ENCODE measurements at regions not wholly inside any gene's neighbourhood (a gene's known extent, or its start where the extent isn't known, plus 50 kb on each side); places are given as distances from the start of the nearest gene placed in this dataset.
"Not testable (repeated sequence)": the region's sequence is repeated elsewhere in the genome, so short reads cannot be mapped to it uniquely, and the experiment has no call there.

DNA sequence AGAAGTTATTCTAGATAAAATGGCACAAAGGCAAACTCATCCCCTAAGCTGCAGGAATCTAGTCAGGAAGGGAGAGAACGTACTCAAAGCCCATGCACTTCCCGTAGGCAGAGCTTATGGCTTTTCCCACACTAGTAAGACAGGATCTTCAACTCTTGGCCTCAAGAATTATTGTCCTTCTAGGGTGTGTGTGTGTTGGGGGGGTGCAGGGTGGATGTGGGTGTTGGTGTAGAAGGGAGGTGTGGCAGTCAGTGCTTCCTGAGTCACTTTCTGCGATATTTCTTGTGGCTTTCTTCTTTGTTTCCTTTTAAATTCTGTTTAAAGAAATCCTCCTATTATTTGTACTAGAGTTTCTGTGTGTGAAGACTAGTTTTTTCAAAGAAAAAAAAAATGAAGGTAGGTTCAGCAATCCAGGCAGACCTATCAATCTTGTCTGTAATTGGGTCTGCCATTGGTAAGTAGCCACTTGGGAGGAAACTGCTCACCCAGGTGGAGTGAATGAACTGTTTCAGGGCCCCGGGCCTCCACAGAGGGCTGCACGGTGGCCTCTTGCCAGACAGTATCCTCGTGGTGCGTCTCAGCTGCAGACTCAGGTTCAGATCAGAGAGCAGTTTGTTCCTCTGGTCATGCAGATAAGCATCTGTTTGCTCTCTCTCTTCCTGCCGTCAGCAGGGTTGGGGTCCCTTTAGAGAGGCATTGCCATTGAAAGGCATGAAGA lies 131.9 kb downstream of the NPR3 start:
- no peak for DNase-seq

DNA sequence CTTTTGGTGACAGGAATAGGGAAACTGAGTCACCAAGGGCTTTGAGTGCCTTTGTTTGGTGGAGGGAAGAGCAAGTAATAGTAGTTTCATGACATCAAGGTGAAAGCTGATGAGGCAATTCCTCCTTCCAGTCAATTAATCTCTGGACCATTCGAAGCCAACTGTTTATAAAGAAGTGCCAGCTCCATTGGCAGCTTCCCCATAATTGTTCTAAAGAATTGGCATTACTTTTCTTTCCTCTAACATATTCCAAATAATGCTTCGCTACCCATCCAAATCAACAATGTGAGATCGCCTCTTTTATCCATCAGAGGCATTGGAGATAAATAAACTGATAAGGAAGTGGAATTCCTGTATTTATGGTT lies 132.4 kb downstream of the NPR3 start:
- no peak for DNase-seq

DNA sequence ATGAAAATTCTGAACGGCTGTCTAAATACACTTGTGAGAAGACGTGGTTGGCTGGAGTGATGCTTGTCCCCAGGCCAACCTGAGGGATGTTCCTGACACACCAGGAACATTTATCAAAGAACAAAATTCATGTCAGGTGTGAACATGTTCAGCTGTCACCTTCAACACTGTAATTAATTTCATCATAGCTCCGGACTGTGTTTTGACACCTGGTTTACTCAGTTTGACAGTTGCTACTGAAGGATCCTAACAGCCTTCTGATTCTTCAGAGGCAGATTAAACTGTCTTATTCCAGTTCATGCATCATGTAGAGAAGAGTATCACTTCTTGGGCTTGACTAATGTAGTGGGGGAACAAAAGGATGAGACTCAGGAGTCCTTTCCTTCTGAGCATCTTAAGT lies 134.1 kb downstream of the NPR3 start:
- DNase-seq: no peak

DNA sequence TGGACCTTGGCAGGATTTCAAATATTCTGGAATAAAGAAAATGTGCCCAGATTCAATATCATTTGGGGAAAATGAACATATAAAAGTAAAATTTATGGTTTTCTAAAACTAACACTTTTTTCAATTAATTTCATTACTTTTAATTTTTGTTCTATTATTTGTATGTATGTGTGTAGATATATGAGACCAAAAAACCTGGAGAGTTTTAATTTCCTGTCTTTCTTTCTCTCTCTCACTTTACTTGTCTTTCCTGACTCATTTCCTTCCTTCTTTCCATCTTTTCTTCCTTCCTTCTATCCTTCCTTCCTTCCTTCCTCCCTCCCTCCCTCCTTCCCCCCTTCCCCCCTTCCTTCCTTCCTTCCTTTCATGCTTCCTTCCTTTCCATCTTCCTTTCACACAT lies 137.0 kb downstream of the NPR3 start:
- DNase-seq: no peak

DNA sequence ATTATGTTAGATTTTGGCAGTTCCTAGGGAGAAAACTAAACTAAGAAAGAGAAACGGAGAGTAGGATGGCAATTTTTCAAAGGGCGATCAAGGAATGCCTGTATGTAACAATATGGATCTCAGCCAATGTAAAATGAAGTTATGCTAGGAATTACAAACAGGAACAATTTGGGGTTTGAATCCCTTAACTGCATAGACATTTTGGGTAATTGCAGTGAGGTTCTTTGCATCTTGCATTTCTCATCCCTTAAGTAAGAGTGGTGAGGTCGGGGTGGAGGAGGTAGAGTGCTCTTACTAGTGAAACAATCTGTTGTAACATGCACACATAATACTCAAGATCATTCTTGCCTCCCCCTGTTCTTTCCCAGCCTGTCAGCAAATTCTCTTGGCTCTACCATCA lies 137.6 kb downstream of the NPR3 start:
- DNase-seq: no peak

DNA sequence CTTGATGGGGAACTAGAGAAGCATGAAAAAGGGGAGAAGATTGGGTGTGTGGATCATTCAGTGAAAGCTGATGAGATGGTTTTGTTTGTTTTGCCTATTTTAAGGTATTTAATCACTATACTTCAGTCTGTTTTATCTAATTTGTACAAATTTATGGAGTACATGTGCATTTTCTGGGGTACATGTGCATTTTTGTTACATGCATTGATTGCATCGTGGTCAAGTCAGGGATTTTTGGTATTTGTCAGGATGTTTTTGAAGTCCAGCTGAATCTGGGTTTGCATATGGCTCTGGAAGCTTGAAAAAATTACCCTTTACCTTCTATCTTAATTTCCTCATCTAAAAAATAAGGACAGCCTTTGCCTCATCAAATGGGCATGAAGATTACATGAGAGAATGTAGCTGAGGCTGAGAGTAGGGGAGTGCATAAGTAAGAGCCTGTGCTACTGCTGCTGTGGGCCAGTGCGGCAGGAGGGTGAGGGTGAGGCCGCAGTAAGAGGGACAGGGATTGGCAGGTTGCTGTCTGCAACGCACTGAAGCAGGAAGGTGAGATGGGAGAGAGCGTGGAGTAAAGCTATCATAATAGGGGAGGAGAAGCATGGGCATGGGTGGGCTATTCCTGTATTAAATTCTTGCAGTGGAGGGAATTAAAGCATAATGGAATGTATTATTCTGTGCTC lies 139.8 kb downstream of the NPR3 start:
- no peak for DNase-seq

DNA sequence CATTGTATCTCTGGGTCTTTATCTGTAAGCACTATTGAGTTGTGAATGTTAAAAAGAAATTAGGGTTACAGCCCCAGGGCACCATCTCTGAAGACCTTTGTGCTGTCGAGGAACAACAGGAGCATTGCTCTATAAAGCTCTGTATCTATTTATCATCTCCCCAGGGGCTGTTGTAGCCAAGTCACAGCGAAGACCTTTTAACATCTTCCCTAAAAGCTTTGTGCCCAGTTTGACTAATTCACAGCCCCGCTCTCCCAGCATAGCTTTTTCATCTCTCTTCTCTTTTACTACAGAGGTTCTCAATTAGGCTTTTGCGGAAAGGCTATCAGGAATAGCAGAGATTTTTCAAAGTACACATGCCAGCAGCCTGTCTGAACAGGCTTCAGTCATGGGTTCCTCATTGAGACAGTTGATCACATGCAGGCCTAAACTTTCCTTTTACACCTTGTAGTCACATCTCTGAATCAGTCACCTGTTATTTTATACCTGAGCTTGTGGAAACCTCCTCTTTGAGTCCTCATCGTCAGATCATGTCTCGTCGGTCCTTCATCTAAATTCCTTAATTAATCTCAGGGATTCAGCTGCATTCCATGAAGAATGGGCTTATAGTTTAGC lies 140.5 kb downstream of the NPR3 start:
- no peak for DNase-seq

DNA sequence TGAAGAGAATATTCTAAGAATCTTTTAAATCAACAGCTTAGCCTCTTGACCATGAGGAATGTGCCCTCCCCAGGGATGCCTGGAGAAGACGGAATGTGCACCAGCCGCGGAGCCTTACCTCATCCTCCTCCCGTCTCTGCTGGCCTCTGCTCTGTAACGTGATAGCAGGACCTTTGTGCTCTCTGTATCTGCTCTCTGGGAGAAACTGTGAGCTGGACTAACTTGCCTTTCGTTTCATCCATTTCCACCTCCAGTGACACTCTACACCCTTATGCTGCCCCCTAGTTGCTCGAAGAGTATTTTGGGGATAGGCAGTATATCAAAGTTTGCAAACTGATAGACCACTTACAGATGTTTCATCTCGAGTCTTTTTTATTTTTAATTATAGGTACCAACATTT lies 141.4 kb downstream of the NPR3 start:
- peak; percentile 44 for DNase-seq

DNA sequence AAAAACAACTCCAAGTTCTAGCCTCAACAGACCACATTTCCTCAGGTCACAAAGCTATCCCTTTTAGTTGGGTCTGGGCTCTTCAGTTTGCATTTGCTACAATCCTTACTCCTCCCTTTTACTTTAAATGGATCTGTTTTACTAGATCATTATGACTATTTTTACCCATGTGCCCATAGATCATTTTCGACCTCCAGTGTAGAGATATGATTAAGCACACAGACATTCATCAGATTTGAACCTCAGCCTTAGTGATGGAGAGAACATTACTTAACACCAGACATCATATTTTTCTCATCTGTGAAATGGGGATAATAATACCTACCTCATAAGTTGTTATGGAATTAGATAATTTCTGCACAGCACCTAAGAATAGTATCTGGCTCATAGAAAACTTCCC lies 141.9 kb downstream of the NPR3 start:
- DNase-seq: no peak

DNA sequence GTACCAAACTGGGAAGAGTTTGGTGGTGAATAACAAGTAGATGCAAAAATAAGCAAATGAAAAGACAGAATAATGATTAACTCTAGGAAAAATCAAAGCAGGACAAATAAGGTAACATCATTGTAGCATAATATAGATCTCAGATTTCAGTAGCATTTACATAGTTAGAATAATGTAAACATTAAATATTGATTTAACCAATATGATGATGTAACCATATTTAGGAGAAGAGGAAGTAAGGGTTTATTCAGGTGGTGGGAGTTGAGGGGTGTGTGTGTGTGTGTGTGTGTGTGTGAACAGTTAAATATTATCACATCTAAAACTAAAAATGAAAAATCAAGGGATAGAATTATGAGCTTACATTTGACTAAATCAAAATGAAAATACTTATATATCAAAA lies 143.4 kb downstream of the NPR3 start:
- no peak for DNase-seq

DNA sequence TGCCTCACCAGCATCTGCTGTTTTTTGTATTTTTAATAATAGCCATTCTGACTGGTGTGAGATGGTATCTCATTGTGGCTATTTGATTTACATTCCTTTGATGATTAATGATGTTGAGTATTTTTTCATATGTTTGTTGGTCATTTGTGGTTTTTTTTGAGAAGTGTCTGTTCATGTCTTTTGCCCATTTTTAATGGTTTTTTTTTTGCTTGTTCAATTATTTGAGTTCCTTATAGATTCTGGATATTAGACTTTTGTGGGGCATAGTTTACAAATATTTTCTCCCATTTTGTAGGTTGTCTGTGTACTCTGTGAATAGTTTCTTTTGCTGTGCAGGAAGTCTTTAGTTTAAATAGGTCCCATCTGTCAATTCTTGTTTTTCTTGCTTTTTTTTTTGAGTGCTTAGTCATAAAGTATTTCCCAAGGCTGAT lies 148.1 kb downstream of the NPR3 start:
- DNase-seq: no peak

DNA sequence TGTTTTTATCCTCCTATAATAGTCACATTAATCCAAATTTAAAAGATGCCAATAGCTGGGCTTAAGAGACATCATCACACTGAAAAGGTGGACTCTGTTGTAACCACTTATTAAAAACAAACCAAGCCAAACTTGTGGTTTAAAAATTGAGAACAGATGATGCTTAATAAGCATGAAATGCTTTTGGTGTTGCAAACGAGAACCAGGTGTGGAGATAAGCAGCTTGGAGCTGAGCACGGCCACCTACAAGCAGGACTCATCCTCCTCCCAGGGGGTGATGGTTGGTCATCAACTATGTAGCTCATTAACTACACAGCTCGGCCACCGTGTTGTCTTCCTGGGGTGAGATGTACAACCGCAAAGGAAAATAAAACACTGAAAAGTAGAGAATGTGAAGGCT lies 154.4 kb downstream of the NPR3 start:
- DNase-seq: no peak

DNA sequence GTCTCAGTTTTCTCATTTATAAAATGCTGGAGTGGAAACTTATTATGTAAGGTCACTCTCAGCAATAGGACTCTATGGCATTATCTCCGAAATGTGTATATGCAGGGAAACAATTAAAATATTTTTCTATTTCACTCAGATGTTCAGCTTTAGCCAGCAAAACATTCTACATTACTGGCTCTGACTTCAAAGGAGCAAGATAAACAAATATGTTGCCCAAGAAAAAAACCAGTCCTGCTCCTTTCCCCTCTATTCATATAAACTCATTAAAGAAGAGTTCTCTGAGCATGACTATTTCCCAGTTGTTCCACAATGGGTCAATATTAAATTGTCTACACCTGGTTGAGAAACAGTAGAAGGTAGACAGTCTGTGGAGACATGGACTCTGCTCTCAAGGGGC lies 155.0 kb downstream of the NPR3 start:
- no peak for DNase-seq

DNA sequence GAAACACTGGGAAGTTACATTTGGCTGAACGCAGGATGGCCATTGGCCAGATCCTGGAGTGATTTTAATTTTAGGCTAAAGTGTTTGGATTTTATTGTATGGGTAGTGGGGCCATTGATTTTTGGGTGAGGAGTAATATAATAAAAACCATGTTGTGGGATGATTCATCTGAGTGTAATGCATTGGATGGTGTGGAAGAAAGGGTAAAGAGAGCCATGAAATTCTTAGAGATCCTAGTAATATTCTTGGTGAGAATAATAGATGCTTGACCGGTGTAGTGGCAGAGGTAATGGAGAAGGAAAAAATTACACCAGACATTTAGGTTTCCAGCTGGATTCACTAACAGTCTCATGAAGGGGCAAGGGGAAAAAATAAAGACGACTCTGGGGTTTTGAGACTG lies 158.1 kb downstream of the NPR3 start:
- no peak for DNase-seq

DNA sequence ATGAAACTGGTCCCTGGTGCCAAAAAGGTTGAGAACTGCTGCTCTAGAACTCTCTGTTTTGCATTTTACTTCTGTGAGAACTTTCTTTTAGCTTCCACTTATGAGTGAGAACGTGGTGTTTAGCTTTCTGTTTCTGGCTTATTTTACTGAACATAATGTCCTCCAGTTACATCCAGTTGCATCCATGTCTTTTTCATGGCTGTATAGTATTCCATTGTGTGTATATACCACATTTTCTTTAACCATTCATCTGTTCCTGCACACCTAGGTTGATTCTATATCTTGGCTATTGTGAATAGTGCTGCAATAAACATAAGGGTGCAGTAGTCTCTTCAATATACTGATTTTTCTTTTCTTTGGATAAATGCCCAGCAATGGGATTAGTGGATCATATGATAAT lies 165.7 kb downstream of the NPR3 start:
- DNase-seq: no peak

DNA sequence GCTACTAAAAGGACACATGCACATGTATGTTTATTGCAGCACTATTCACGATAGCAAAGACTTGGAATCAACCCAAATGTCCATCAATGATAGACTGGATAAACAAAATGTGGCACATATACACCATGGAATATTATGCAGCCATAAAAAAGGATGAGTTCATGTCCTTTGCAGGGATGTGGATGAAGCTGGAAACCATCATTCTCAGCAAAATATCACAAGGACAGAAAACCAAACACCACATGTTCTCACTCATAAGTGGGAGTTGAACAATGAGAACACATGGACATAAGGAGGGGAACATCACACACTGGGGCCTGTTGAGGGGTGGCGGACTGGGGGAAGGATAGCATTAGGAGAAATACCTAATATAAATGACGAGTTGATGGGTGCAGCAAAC lies 168.2 kb downstream of the NPR3 start:
- DNase-seq: not testable (repeated sequence)

DNA sequence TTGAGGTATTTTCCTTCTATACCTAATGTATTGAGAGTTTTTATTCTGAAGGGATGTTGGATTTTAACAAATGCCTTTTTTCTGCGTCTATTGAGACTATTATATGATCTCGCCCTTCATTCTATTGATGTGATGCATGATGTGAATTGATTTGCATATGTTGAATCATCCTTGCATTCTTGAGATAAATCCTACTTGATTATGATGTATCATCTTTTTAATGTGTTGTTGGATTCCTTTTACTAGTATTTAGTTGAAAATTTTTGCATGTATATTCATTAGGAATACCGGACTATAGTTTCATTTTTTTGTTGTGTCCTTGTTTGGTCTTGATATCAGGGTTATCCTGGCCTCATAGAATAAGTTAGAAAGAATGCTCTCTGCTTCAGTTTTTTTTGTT lies 169.7 kb downstream of the NPR3 start:
- DNase-seq: no peak

DNA sequence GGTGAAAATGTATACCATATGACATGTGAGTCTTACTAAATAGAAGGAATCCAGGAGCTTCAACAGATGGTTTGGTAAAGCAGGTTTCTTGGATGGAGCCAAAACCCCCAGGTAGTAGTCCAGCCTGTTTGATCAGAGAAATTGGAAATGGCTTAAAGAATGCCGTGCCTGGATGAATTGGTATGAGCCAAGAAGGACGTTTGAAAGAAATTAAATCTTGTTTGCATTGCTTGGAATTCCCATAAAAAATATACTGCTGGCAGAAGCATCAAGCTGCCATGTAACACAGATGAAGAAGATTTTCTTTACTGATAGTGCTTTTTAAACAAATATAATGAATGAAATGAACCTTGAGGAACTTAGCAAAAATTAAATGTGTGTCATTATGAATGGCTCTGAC lies 176.3 kb downstream of the NPR3 start:
- DNase-seq: no peak

DNA sequence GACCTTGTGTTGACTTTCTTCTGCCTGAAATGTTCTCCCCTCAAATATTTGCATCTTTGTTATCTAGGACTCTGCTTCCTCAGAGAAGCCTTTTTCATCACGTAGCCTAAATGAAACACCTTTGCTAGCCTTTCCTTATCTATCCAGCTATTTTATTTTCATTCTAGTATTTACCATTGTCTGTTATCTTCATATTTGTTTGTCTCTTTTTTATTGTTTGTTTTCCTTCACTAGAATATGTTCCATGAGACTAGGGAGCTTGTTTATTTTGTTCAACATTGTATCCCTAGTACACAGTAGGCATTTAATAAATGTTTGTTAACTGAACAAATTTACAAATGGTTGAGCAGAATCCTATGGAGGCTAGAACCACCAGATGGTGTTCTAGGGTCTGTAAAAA lies 178.0 kb downstream of the NPR3 start:
- DNase-seq: no peak

DNA sequence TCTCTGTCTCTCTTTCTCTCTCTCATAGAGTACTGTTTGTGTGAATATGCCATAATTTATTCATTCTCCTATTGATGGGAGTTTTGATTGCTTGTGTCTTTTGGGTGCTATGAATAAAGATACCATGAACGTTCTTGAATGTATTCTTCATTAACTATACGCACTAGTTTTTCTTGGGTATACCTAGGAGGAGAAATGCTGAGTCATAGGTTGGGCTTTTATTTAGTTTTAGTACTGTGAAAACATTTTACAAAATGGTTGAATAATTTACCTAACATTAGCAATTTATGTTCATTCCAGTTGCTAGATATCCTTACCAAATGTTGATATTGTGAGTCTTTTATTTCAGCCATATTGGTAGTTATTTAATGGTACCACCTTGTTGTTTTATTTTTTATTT lies 192.5 kb downstream of the NPR3 start:
- no peak for DNase-seq

DNA sequence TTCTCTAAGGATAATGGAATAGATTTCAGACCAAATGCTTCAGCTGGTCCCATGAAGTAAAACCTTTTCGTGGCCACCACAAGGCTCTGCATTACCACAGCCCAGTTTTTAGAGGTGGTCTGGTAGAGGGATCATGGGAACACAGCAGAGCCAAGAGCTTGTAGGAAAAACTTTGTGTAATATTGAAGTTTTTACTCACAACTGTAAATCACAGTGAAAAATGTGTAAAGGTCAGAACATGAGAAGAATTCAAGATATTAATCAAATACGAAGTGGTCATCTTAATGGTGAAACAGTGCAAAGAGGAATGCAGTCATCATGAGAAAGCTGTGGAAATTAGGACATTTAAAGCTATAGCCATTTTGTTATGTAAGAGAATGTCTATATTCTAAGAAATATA lies 197.5 kb downstream of the NPR3 start:
- DNase-seq: no peak

DNA sequence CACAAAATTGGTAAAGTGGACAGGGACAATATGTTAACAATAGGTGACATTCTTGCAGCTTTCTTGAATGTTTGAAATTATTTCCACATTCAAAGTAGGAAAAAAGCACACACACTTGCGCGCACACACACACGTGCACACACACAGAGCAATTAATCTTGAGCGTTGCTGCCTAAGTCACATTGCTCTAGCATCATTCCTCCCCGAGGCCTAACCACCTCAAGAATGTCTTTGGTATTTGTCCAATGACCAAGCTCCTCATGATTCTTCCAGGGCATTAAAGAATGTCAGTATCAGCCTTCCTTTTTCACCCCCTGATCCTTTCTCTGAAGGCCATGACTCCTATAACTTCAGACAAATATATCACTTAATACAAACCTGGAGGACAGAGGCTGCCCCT lies 198.1 kb downstream of the NPR3 start:
- no peak for DNase-seq

DNA sequence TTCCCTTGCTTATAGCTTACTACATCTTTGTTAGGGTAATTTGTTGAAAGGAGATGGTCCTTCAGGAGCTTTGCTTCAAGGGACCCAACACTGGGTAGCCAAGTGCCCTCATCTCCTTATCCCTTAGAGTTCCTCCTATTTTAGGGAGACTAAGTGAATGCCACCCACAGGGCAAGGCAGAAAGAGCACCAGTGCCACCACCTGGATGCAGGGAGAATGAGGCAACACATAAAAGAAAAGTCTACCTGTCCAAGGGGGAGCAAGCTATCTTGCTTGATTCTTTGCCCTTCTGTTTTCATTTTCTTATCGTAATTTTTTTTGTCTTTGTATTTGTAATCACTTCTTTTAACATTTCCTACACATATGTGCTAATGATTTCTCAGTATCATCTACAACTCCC lies 205.5 kb downstream of the NPR3 start:
- DNase-seq: peak; percentile 32

DNA sequence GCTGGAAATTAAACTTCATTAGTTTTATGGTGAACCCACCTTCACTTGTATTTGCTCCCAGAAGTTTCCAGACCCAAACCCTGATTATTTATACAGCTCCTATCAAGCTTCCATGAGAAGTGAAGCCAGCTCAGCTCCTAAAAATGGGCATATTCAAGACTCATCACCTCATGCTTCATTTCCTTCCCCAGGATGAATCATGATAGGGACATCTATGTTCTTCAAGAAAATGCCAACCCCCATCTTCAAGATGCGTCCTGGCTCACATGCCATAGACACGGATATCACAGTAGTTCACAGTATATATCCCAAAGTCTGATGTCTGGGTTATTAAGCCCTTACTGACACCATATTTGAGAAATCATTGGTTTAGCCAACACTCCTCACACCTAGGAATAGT lies 217.6 kb downstream of the NPR3 start:
- DNase-seq: no peak

DNA sequence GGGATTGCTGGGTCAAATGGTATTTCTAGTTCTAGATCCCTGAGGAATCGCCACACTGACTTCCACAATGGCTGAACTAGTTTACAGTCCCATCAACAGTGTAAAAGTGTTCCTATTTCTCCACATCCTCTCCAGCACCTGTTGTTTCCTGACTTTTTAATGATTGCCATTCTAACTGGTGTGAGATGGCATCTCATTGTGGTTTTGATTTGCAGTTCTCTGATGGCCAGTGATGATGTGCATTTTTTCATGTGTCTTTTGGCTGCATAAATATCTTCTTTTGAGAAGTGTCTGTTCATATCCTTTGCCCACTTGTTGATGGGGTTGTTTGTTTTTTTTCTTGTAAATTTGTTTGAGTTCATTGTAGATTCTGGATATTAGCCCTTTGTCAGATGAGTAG lies 220.3 kb downstream of the NPR3 start:
- DNase-seq: not testable (repeated sequence)

Measured in hematopoietic multipotent progenitor cell treated with erythropoietin and hydrocortisone succinate and interleukin-3 and kit ligand, for 8 days (in vitro differentiated cells).